IMR-90 (cell line): ENCODE measurements at regions not wholly inside any gene's neighbourhood (a gene's known extent, or its start where the extent isn't known, plus 50 kb on each side); places are given as distances from the start of the nearest gene placed in this dataset.

Experiments
- ATAC-seq: fragments of 200-7000 bp; cut with Tn5 transposase; 2 replicates; pipeline ENCODE4 v1.9.1; 2020; ENCODE audit warnings: low read depth, mild to moderate bottlenecking, moderate library complexity
- BruUV-seq: library from RNA; stranded (reverse); fragments of 400-500 nt; replicated peaks from 2 replicates; lab custom pipeline; 2021; lab: Mats Ljungman, UMichigan
- CTCF ChIA-PET: fragments of 300-600 bp; formaldehyde crosslinking; extraction: SDS; loops from one replicate; lab custom pipeline; 2021; ENCODE audit warnings: antibody characterized with exemption; lab: Yijun Ruan, JAX
- POLR2A ChIA-PET: fragments of 300-600 bp; sonication (Branson Sonifier 250); formaldehyde crosslinking; loops from one replicate; lab custom pipeline; 2022; ENCODE audit warnings: antibody characterized with exemption; ENCODE audit not compliant: unreplicated experiment; lab: Charles Lee
- DNase-seq: peaks from one replicate; pipeline ENCODE4 v3.0.0; 2013
- H2AFZ ChIP-seq: replicated peaks from 2 replicates; pipeline ENCODE3; 2013; ENCODE audit warnings: low read length, mild to moderate bottlenecking; ENCODE audit not compliant: poor library complexity
- H2AK5ac ChIP-seq: 2 replicates; pipeline ENCODE4 v1.6.1; 2013; ENCODE audit warnings: low read depth, low read length, inconsistent platforms
- H2AK9ac ChIP-seq: replicated peaks from 2 replicates; pipeline ENCODE3; 2013; ENCODE audit warnings: mild to moderate bottlenecking, low read depth, low read length, moderate library complexity; ENCODE audit not compliant: poor library complexity
- H2BK120ac ChIP-seq: 2 replicates; pipeline ENCODE4 v1.6.1; 2013; ENCODE audit warnings: low read depth, low read length, inconsistent platforms
- H2BK15ac ChIP-seq: 3 replicates; pipeline ENCODE4 v1.6.1; 2013; ENCODE audit warnings: low read depth, low read length, inconsistent platforms
- H2BK20ac ChIP-seq: 2 replicates; pipeline ENCODE4 v1.6.1; 2013; ENCODE audit warnings: low read depth, mild to moderate bottlenecking, inconsistent platforms, low read length, moderate library complexity
- H2BK5ac ChIP-seq: 2 replicates; pipeline ENCODE4 v1.6.1; 2013; ENCODE audit warnings: mild to moderate bottlenecking, low read depth, low read length, inconsistent platforms; ENCODE audit not compliant: poor library complexity, severe bottlenecking
- H3K14ac ChIP-seq: replicated peaks from 2 replicates; pipeline ENCODE4 v1.6.1; 2013; ENCODE audit warnings: low read depth, low read length, inconsistent platforms
- H3K18ac ChIP-seq: 2 replicates; pipeline ENCODE4 v1.6.1; 2013; ENCODE audit warnings: low read depth, low read length, control low read depth
- H3K23ac ChIP-seq: 2 replicates; pipeline ENCODE4 v1.6.1; 2013; ENCODE audit warnings: low read depth, low read length, inconsistent platforms
- H3K27ac ChIP-seq: 2 replicates; pipeline ENCODE4 v1.5.1; 2013; ENCODE audit warnings: mild to moderate bottlenecking, control low read depth, low read length; ENCODE audit not compliant: insufficient read depth
- H3K27me3 ChIP-seq: 2 replicates; pipeline ENCODE4 v1.6.1; 2013; ENCODE audit warnings: low read length; ENCODE audit not compliant: control insufficient read depth, insufficient read depth
- H3K36me3 ChIP-seq: 2 replicates; pipeline ENCODE4 v1.6.1; 2013; ENCODE audit warnings: low read length, mixed read lengths; ENCODE audit not compliant: control insufficient read depth, insufficient read depth
- H3K4ac ChIP-seq: 2 replicates; pipeline ENCODE4 v1.6.1; 2013; ENCODE audit warnings: low read depth, low read length, inconsistent platforms
- H3K4me1 ChIP-seq: 2 replicates; pipeline ENCODE4 v1.6.1; 2013; ENCODE audit warnings: low read length, mixed read lengths; ENCODE audit not compliant: control insufficient read depth, insufficient read depth
- H3K4me2 ChIP-seq: 2 replicates; pipeline ENCODE4 v1.6.1; 2013; ENCODE audit warnings: low read depth, mild to moderate bottlenecking, control low read depth, low read length, moderate library complexity
- H3K4me3 ChIP-seq: 2 replicates; pipeline ENCODE4 v1.5.1; 2013; ENCODE audit warnings: low read depth, mild to moderate bottlenecking, control low read depth, low read length, moderate library complexity; ENCODE audit not compliant: insufficient read depth
- H3K56ac ChIP-seq: 2 replicates; pipeline ENCODE4 v1.6.1; 2013; ENCODE audit warnings: low read length, inconsistent platforms; ENCODE audit not compliant: insufficient read depth; ENCODE audit errors: extremely low read depth
- H3K79me1 ChIP-seq, 2 experiments: 2 replicates each; pipeline ENCODE4 v1.6.1; 2013; ENCODE audit warnings: low read length in 2 of 2, inconsistent platforms in 1 of 2, low read depth in 1 of 2
- H3K9ac ChIP-seq: 2 replicates; pipeline ENCODE4 v1.6.1; 2013; ENCODE audit warnings: low read depth, low read length, control low read depth
- H3K9me1 ChIP-seq: 2 replicates; pipeline ENCODE4 v1.6.1; 2013; ENCODE audit warnings: low read length, inconsistent platforms; ENCODE audit not compliant: insufficient read depth
- H3K9me3 ChIP-seq: 2 replicates; pipeline ENCODE4 v1.6.1; 2013; ENCODE audit warnings: low read length; ENCODE audit not compliant: control insufficient read depth, insufficient read depth
- H4K20me1 ChIP-seq: 2 replicates; pipeline ENCODE4 v1.6.1; 2013; ENCODE audit warnings: low read length, inconsistent platforms; ENCODE audit not compliant: insufficient read depth
- H4K5ac ChIP-seq: 2 replicates; pipeline ENCODE4 v1.6.1; 2013; ENCODE audit warnings: mild to moderate bottlenecking, low read depth, low read length, control low read depth
- H4K8ac ChIP-seq, 2 experiments: 2 replicates each; pipeline ENCODE4 v1.6.1; 2013; ENCODE audit warnings: low read depth in 2 of 2, low read length in 2 of 2, control low read depth in 1 of 2, inconsistent platforms in 1 of 2
- H4K91ac ChIP-seq: 2 replicates; pipeline ENCODE4 v1.6.1; 2013; ENCODE audit warnings: low read depth, low read length, inconsistent platforms; ENCODE audit not compliant: insufficient read depth
- BHLHE40 ChIP-seq: fragments of 150-350 bp; IDR thresholded peaks from 2 replicates; pipeline ENCODE4 v1.6.1; 2016; ENCODE audit warnings: mild to moderate bottlenecking, low read depth, low read length
- CHD1 ChIP-seq: IDR thresholded peaks from 2 replicates; pipeline ENCODE4 v1.6.1; 2012; ENCODE audit warnings: low read depth, low read length, improper control_type of control experiment
- CTCF ChIP-seq: conservative IDR thresholded peaks from 2 replicates; pipeline ENCODE4 v1.5.1; 2012; ENCODE audit warnings: mild to moderate bottlenecking, low read depth, low read length, improper control_type of control experiment
- MAZ ChIP-seq: IDR thresholded peaks from 2 replicates; pipeline ENCODE4 v1.6.1; 2012; ENCODE audit warnings: low read depth, mild to moderate bottlenecking, low read length, improper control_type of control experiment, moderate library complexity, borderline replicate concordance
- MXI1 ChIP-seq: IDR thresholded peaks from 2 replicates; pipeline ENCODE4 v1.6.1; 2012; ENCODE audit warnings: low read depth, mild to moderate bottlenecking, low read length, moderate library complexity, borderline replicate concordance
- RAD21 ChIP-seq: IDR thresholded peaks from 2 replicates; pipeline ENCODE4 v1.6.1; 2012; ENCODE audit warnings: low read length, improper control_type of control experiment
- RCOR1 ChIP-seq: IDR thresholded peaks from 2 replicates; pipeline ENCODE4 v1.6.1; 2012; ENCODE audit warnings: mild to moderate bottlenecking, low read length, improper control_type of control experiment; ENCODE audit not compliant: insufficient replicate concordance
- RFX5 ChIP-seq: IDR thresholded peaks from 2 replicates; pipeline ENCODE4 v1.8.0; 2012; ENCODE audit warnings: low read depth, mild to moderate bottlenecking, low read length, moderate library complexity
- WGBS, 2 experiments: methylation state at CpG; one replicate each; pipeline versions ENCODE4 v1.1.5 to v1.1.7; 2013; ENCODE audit warnings: missing lambda C conversion rate in 2 of 2; ENCODE audit not compliant: insufficient read length in 1 of 2; ENCODE audit errors: extremely low coverage in 2 of 2; 5-methylcytosine and 5-hydroxymethylcytosine counted together
- dilution Hi-C: fragments of 300-500 bp; cut with HindIII; formaldehyde crosslinking; loops from one replicate; pipeline ENCODE4 v1.14.3; 2018; ENCODE audit warnings: low sequenced_read_pairs; ENCODE audit not compliant: unreplicated experiment
- in situ Hi-C: fragments of 300-500 bp; cut with MboI; formaldehyde crosslinking; loops from 3 replicates; pipeline ENCODE4 v1.14.3; 2019; ENCODE audit warnings: low sequenced_read_pairs, inconsistent platforms, mixed read lengths
- intact Hi-C: fragments of 100-400 bp; cut with micrococcal nuclease; formaldehyde crosslinking; loops from 2 replicates; pipeline ENCODE4 v1.10.0; 2022

- Histone ChIP-seq H3K4me3 (no peak overlapping the region), H2BK15ac (0 out of 3 replicates have a peak overlapping the region, but pooled peaks have one; percentile 59), H3K36me3 (no peaks in the 10 kb centered on the region), H3K18ac (no peak overlapping the region), H3K56ac (no peak overlapping the region), H3K4me1 (peaks cover 6% of the 10 kb centered on the region; the same call in 1 of the 2 replicates), H3K9me3 (no peaks in the 10 kb centered on the region), H2BK120ac (peak overlapping the region; percentile 44; the same call in 1 of the 2 replicates), H2AFZ (no peak overlapping the region), H2BK20ac (no peak overlapping the region), H2AK9ac (no peak overlapping the region), H4K91ac (peak overlapping the region; percentile 66; the same call in 1 of the 2 replicates), H3K27ac (no peak overlapping the region), H3K14ac (no peak overlapping the region), H2AK5ac (0 out of 2 replicates have a peak overlapping the region, but pooled peaks have one; percentile 44), H3K4ac (no peak overlapping the region), H3K27me3 (no peaks in the 10 kb centered on the region), H3K4me2 (no peak overlapping the region), H3K23ac (no peak overlapping the region), H4K20me1 (no peaks in the 10 kb centered on the region), H3K9me1 (peaks cover 2% of the 10 kb centered on the region; the same call in 1 of the 2 replicates), H3K79me1 (no peaks in the 10 kb centered on the region), H4K5ac (no peak overlapping the region), H3K9ac (no peak overlapping the region), H2BK5ac (no peak overlapping the region), H4K8ac (no peak overlapping the region; a peak in 1 of 4 replicates)
- DNase-seq: no peak
- CTCF ChIA-PET: no interaction called here
- dilution Hi-C loops: no loop called here
- in situ Hi-C loops: no loop called here
- POLR2A ChIA-PET: no interaction called here
- no TSS peak for BruUV-seq
- no peak for ATAC-seq
- TF ChIP-seq RCOR1 (no peak), CHD1 (no peak), MXI1 (no peak), RAD21 (no peak), RFX5 (no peak), CTCF (no peak), BHLHE40 (no peak), MAZ (no peak)
- intact Hi-C loops: no loop called here
- WGBS, 2 experiments: 95% methylated on average over 10 of the region's 13 CpGs; no CpG with 5 or more reads in 1 of the 2 experiments
Measured at GRCh38 chr2:43033466-43034241, 192.8 kb downstream of the ZFP36L2 start.
